DMS53 treated with DMSO at 0.1 percent for 48 hours (cell line): ENCODE measurements at regions not wholly inside any gene's neighbourhood (a gene's known extent, or its start where the extent isn't known, plus 50 kb on each side); places are given as distances from the start of the nearest gene placed in this dataset.

Experiments used
- DNase-seq: peaks from one replicate; lab custom pipeline; 2025; ENCODE audit not compliant: unreplicated experiment; lab: John Stamatoyannopoulos, UW

DNA sequence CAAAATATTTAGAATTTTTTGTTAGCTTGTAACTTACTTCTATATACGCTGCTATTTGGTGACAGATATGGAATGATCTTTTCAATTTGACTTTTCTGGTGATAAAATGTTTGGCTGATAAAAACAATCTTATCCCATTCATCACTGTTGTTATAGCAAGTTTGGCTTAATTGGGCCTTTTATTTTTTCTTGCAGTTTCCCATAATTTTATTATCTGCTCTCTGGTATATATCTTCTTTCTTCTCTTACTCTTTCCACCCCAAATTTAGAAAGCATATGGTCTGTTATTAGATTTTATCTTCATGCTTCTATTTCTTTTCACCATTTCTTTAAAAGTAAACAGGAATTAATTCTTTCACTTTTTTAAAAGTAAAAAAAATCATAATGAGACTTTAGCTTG lies 474.4 kb downstream of the TLE1 start:
- no peak for DNase-seq

DNA sequence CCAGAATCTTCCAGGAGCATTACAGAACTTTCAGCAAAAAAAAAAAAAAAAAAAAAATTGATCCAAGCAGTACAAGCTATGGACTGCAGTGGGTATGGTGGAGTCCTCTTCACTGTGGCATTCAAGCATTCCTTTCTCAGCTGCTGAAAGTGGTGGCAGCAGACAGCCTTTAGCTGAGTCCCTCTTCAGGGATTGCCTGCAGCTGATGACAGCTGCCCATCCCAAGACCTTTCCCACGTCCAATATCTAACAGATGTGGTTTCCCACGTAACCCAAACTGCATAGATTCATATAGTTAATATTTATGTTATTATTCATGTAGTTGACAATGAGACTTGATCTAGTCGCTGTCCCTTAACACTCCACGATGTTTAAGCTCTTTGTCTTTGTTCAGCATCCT lies 475.9 kb downstream of the TLE1 start:
- DNase-seq = no peak

DNA sequence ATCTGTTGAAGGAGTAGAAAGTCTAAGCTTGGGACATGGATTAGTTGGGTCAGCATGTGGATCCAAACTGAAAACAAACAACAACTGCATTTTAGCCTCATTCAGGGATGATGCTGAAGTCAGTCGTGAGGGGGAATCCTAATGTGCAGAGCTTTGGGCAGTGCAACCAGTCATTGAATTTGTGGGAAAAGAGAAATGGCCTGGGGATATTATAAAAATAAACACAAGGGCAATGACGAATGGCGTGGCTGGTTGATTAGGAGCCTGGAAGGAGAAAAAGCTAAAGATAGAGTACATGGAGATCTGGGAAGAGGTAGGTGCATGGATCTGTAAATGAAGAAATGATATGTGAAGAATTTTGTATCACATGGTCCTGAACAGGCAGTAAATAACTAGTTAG lies 477.6 kb downstream of the TLE1 start:
- DNase-seq = no peak

DNA sequence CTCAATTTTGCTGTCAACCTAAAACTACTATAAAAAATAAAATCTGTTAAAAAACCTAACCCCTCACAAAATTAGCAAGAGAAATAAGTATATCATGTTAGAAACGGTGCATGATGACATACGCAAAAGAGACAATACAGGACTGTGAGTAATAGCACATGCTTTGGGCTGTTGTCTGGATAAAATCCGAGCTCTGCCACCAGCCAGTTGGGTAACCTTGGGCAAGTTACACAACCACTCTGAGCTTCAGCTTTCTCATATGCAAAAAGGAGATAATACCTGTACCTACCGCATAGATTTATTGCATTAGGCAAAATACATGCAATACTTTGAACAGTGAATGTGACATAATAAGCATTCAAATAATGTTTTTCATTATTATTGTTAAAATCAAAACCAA lies 481.7 kb downstream of the TLE1 start:
- no peak for DNase-seq

DNA sequence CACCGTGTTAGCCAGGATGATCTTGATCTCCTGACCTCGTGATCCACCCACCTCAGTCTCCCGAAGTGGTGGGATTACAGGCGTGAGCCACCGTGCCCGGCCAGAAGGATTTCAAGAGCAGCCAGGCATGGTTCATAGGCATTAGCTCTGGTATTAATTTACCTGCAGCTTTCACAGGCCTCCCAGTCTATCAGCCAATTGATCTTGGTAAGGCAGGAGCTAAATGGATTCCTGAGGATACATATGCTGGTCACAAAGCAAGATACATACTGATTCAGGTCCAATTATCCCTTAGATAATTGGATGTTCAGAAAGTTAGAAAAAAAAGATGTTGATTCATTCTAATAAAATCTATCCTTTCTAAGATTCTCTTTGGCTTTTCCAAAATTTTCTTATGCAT lies 487.1 kb downstream of the TLE1 start:
- no peak for DNase-seq

DNA sequence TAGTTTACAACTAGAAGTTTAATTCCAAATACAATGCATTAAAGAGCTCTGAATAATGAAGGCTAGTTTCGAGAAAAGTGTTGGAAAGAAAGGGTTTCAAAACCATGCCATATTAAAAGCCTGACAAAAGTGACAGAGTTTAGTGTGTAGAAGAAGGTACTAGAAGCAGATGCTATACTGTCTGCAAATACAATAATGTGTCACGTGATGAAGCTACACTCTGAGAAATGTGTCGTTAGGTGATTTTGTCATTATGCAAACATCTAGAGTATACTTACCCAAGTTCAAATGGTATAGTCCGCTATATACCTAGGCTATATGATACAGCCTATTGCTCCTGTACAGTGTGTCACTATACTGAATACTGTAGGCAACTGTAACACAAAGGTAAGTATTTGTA lies 494.1 kb downstream of the TLE1 start:
- no peak for DNase-seq

DNA sequence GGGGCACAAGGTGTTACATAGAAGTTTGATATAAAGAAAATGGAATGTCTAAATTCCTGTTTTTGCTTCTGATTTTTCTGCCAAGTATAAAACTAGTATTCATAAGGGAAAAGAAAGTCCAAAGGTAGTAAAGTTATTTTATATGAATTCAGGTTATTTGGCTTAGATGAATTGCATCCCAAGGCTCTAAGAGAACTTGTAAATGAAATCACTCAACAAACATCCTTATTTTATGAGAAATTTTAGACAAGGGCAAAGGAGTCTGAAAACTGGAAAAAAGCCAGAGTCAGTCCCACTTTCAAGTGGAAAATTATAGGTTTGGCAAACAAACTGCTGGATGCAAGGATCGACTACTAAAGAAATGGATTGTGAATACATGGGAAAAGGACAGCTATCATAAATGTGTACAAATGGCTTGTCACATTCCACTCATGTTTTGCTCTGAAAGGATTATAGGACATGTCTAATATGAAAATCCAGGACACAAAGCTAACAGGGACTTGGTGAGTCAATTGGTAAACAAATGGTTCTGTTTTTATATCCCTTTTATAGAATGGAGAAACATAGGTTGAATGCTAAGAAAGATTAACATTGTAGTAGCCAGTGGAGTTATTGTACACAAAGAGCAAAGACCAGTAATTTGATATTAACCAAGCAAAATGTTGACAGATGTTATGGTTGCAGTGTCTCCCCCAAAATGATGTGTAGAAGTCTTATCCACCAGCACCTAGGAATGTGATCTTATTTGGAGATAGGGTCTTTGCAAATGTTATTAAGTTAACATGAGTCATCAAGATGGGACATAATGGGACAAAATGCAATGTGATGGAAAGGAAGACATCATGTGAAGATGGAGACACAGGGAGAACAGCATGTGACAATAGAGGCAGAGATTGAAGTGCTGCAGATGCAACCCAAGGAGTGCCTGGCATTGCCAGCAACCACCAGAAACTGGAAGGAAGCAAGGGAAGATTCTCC lies 495.7 kb downstream of the TLE1 start:
- DNase-seq = peak; percentile 88

DNA sequence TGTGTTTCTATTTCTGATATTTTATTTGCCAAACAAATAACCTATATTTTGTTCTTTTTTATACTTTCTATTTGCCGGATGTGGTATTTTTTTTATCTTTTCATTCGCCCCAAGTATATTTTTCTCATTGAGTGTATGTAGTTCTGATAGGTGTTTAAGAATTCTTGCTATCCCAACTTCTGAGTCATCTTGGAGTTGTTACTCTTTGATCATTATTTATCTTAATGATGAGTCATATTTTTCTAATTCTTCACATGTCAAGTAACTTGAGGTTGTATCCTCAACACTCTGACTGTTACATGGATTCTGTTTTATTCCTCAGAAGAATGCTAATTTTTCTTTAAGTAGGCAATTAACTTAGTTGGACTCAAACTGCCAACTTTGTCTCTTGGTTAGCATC lies 498.1 kb downstream of the TLE1 start:
- DNase-seq = no peak

DNA sequence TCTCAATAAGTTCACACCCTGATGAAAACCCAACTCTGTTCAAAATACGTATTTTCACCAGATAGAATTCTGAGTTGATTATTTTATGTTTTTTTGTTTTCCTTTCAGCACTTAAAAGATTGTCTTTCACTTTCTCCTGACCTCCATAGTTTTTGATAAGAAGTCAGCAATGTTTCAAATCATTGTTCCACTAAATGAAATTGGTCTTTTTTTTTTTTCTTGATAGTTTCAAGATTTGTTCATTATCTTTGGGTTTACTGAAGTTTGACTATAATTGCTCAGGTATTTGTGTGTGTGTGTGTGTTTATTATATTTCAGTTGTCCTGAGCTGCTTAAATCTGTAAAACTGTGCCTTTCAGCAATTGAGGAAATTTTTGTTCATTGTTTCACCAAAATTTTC lies 498.7 kb downstream of the TLE1 start:
- DNase-seq = no peak

DNA sequence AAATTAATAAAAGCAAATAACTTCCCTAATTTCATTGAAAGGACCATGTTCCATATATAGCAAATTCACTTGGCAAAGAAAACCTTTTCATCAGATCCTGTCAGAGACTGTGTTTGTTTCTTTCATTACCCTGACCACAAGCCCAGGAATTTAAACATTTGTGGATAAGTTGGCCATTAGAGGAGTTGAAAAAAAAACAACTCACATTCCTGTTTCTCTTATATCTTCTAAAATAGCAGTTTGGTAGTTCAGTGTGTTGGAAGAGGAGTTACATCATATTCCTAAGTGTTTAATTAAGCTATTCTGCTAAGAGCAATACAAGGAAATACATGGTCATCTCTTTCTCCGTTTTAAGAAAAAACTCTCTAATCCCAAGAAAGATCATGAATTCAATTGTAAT lies 505.6 kb downstream of the TLE1 start:
- no peak for DNase-seq

DNA sequence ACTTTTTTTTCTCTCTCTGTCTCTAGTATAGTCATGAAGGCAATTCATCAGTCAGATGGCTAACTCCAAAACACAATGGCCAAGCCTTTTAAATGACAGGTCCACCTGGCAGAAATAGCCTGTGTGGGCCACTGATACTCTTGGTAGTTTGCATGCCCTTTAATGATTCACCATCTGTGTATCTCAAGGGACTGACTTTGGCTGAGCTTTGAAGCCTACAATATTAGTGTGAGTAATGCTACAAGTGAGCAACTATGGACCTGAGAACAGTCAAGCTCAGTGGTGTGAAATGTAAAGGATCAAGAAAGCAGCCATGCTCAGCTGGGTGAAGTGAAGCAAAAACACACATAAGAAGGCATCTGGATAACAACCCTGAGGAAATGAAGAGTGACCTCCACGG lies 506.9 kb downstream of the TLE1 start:
- no peak for DNase-seq

DNA sequence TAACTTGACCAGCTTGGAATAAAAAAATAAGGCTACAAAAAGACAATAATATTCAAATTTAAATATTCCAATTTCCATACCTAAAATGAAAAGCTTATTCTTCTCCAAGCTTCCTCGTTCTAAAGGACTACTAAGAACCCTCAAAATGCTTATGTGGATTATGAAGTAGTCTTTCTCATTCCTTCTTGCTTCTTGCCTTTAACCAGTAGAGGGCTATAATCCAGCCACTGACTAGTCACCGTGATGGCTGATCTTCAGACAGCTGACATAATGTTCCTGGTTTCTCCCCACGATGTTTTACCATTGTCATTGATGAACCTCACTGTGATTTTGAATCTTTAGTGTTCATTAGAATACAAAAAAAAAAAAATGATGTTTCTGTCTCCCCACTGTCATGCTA lies 515.3 kb downstream of the TLE1 start:
- DNase-seq = no peak

DNA sequence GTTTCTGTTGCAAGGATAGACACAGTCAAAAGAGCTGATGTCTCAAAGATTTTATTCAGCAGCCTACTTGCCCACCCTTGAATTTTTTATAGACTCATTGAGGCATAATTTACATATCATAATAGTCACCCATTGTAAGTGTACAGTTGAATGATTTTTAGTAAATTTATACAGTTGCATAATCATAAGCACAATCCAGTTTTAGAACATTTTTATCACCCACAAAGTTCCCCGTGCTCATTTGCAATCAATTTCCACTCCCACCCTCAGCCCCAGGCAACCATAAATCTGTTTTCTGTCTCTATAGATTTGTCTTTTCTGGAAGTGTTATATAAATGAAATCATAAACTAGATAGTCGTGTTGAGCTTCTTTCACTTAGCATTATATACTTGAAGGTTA lies 517.7 kb downstream of the TLE1 start:
- DNase-seq = no peak

DNA sequence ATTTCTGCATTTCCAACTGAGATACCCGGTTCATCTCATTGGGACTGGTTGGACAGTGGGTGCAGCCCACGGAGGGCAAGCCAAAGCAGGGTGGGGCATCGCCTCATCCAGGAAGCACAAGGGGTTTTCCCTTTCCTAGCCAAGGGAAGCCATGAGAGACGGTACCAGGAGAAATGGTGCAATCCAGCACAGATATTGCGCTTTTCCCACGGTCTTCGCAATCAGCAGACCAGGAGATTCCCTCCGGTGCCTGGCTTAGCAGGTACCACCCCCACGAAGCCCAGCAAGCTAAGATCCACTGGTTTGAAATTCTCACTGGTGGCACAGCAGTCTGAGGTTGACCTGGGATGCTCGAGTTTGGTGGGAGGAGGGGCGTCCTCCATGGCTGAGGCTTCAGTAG lies 527.0 kb downstream of the TLE1 start:
- DNase-seq = no peak

DNA sequence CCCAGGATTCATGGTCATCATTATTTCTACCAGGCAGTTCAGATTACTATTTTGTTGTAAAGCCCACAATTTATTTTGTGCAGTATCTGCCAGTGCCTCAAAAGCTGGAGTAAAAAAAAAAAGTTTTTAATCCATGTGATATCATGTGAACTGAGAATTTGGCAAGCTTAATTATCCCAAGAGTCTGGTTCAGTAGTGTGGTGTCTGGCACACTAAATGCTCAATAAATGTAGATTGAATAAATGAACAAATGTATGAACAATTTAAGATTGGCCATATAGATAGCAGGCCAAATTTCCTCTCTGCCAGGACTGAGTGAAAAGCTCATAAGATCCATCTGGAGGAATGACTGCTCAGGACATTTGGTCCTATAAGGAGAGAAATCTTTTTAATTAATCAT lies 533.0 kb downstream of the TLE1 start:
- DNase-seq = no peak

DNA sequence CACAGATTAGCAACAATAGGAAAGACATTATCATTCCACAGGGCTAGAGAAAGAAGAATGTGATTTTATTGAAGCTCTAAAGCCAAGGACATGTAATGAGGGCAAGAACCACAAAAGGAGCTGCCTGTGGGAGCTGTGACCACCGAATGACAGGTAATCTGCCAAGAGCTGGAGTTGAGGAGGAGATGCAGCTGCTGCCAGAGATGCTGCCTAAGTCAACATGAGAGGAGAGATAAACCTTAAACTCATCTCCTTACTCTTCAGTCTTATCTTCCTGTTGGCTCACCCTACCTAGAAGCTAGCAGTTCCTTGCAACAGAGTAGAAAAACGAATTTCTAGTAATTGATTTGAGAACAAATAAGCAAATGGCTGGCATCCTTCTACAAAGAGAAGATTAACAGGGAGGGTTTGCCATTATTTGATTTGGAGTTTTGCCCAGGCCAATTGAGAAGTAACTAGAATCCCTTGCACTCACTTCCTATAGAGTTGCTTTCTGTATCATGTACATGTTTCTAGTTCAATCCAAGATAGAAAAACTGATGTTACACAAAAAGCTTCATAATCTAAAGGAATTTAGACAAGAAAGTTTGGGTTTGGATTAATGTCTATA lies 539.2 kb downstream of the TLE1 start:
- DNase-seq = peak; percentile 75

DNA sequence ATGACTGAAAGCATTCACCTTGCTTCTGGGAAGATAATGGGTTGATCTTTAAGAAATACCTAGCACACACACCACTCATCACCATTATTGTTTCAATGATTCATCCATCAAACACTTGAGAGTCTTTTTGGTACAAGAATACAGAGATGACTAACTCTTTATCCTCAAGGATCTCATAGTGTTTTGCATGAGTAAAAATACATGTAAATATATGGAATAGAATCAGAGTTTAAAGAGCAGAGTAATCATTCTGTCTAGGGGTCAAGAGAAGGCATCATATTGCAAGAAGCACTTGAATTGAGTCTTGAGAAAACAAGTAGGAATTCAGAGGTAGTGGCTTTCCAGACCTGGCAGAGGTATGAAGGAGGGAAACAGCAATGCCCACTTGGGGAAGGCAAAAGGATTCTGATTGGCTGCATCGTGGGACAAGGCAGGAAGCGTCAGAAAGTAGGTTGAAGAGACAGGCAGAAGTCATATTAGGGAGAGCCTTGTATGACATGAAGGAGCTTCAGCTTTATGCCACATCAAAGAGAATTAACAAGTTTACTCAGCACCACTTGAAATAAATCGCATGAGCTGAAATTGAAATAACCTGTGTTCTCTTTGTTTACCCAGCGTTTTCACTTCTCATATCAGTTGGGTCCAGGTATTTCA lies 542.5 kb downstream of the TLE1 start:
- peak; percentile 89 for DNase-seq

DNA sequence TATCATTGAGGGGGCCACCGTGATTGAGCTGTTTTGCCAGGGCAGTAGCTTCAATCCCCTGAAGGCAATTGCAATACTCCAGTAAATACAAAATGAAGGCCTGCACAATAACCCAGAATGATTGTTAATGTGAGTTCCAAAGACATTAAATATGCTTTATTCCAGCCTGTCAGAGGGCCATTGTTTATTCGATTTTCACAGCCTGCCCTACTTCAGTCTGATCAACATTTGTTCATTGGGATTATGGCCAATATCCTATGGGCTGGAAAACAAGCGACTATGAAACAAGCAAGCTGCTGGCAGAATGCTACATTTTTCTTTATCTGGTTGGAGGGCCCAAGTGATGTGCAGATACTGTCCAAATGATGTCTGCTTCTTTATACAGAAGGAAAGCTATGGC lies 543.1 kb downstream of the TLE1 start:
- DNase-seq = no peak

DNA sequence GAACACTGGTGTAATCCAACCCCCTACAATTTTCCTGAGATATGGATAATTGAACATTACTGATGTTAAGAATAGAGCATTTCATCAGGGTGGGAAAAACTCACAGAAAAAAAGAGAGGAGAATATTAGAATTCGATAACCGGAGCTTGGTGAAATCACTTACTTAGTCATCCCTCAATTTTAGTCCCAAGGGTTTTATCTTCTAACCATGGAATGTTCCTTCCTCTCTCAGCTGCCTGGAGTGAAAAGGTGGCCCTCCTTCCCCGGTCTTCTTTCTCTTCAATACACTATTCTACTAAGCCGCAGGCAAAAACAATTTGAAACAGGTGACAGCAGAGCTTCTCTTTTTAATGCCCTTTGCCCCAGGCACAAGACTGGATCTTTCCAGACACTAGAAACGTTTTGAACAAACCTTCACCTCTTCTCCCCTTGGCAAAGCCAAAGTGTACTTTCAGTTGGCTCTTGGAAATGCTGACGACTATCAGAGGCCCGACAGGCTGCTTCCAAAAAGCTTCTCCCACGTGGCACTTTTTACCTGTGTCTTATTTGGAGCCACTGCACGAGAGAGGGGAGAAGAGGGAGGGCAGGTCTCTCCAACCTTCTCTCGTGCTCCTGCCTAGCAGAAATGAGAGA lies 543.9 kb downstream of the TLE1 start:
- DNase-seq = no peak

DNA sequence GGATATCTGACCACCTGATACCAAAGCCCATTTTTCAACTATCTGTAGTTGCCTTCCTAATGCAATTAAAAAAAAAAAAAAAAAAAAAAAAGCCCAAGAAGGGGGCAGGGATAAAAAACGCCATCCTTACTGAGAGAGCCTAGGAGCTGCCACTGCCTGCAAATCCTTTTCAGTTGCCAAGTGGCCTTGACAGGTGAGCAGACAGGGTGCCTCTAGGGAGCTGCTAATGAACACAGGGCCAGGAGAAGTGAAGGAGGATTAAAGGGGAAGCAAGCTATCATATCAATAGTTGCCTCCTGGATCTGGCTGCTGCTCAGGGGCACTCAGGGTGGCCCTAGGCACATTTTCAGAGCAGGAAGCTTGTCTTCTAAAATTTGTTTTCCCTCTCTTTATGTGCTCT lies 547.4 kb downstream of the TLE1 start:
- no peak for DNase-seq

DNA sequence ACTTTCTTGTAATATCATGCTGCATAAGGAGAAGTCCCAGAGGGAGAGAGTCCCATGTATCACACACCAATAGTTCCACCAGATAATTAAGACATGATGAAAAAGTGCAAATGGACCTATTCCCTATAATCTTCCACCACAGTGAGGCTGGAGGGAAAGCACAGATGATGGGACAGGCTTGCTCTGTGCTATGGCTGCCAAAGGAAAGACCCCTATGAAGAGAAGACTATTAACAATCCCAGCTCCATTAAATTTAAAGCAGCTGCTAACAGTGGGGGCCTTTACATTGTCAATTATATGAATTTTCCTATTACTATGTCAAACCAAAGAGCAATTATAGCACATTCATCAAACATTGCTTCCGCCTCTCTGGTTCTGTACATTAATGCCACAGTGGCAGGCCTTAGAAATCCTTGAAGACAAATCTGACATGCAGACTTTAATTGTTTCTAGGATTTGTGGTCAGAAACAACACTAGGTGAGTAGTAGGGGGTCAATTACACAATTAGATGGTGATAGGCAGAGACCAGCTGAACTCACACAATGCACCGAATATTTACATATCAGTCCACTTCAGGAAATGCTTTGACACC lies 551.3 kb downstream of the TLE1 start:
- no peak for DNase-seq
